ENCODE measurements at regions not wholly inside any gene's neighbourhood (a gene's known extent, or its start where the extent isn't known, plus 50 kb on each side); places are given as distances from the start of the nearest gene placed in this dataset.
"Not testable (repeated sequence)": the region's sequence is repeated elsewhere in the genome, so short reads cannot be mapped to it uniquely, and the experiment has no call there.

DNA sequence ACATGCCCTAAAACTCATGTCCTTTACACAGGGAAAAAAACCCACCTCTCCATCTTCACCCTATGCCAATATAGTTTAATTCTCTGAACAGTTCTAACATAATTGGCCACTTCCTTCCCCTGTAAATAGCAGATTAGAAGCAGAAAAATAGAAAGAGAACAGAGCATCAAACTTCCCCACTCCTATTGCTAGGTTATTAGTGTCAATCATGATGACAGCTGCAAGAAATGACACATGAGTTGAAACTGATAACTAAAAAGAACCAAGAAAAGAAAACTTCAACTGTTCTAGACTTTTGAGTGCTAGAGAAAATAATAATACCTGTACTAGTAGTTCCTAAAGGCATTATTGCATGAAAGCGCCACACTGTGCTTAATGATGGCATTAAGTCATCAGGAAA is 284.5 kb upstream of the TRPC5 start:
- no peak for DNase-seq

- DNase-seq = no peak
Observed at GRCh38 chrX:112359906-112360305, 277.3 kb upstream of the TRPC5 start.

DNA sequence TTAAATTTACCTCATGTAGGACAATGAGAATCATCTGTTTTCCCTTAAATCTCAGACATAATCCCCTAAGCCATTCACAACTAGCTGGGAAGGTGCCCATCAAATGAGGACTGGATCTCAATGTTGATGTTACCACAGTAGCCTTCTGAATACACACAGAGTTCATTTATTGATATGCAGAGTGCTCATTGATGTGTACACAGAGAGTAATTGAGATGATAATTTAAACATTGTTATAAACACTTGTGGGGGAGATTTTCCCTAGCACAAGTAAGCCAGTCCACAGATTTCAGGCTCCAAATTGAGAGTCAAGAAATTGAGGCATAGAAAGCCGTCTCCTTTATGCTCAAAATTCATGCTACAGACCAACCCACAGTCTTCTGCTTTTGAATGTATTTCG is 273.4 kb upstream of the TRPC5 start:
- no peak for DNase-seq

- no peak for DNase-seq
Observed at GRCh38 chrX:112341598-112341997, 259.0 kb upstream of the TRPC5 start.

DNA sequence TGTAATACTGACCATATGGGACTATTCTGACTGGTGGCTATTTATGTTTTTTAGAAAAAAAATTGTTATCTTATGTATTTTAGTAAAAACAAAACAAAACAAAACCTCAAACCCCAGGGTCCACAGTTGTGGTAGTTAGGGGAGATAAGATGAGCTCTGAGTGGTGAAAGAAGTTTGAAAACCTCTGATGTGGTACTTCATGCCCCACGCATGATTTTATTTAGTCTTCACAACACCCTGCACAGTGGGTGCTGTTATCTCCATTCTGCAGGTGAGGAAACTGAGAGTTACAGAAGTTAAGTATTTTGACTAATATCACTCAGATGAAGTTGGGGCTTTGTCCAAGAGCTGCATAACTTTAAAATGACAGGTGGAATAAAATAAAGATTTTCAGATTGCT is 230.6 kb upstream of the TRPC5 start:
- DNase-seq = no peak

- DNase-seq = no peak
Observed at GRCh38 chrX:112306027-112306426, 223.5 kb upstream of the TRPC5 start.

GRCh38 chrX:112279940-112280339 is 197.4 kb upstream of the TRPC5 start:
- DNase-seq = no peak

- no peak for DNase-seq
Observed at GRCh38 chrX:112270991-112271390, 188.4 kb upstream of the TRPC5 start.

GRCh38 chrX:112266136-112266535 is 183.6 kb upstream of the TRPC5 start:
- DNase-seq = no peak

- DNase-seq = no peak
Observed at GRCh38 chrX:112259375-112259774, 176.8 kb upstream of the TRPC5 start.

GRCh38 chrX:112254896-112255295 is 172.3 kb upstream of the TRPC5 start:
- DNase-seq = no peak

DNA sequence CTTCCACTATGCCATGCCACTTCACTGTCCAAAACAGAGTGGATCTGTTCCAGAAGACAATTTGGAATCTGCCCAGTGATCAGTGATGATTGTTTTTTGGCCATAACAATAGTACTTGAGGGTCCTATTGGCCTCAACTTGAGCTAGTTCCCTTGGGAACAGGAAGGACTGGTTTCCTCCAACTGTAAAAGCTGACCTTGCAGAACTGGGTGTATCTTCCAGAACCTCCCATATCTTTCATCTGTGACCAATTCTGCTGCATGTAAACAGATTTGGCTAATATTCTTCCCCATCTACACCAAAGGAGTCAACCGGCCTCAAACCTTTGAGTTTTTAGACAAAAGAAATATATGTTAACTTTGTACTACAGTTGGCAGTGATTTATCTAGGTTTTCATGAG is 165.1 kb upstream of the TRPC5 start:
- DNase-seq = no peak

DNA sequence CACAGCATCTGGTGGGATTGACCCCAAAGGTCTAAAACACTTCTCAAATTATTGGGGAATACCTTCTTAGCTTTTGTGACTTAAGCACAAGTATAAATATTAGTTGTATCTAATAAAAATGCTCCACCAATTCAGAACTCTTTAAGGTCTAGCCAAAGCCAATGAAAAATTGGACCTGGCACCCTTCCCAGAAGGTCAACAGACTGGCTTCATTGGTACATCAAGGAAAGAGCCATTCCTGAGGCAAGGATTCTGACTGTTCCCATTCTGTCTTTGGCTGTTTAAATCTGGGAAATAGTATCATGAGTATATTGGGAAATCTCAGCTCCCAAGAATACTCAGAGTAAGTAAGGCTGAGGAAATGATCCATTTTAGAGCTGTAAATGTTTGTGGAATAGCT is 153.0 kb upstream of the TRPC5 start:
- peak; percentile 36 for DNase-seq

DNA sequence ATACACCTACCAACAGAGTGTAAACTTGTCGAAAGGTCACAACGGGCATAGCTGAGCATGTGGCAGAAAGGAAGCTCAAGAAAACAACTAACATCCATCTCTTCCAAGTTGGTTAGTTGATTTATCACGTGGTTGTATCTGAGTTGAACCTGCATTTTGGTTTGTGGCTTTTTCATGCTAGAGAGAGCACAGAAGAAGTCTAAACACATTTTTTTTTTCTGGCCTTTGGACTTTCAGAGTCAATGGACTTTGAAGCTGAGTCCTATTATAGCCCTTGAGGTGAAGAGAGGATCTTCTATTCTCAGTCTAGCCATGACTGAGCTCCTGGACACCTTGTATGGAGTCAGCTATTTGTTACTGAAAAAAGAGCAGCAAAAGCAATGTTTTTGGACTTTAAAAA is 150.6 kb upstream of the TRPC5 start:
- DNase-seq = peak; percentile 59

GRCh38 chrX:112226795-112227194 is 144.2 kb upstream of the TRPC5 start:
- DNase-seq = not testable (repeated sequence)

GRCh38 chrX:112223391-112223790 is 140.8 kb upstream of the TRPC5 start:
- no peak for DNase-seq

DNA sequence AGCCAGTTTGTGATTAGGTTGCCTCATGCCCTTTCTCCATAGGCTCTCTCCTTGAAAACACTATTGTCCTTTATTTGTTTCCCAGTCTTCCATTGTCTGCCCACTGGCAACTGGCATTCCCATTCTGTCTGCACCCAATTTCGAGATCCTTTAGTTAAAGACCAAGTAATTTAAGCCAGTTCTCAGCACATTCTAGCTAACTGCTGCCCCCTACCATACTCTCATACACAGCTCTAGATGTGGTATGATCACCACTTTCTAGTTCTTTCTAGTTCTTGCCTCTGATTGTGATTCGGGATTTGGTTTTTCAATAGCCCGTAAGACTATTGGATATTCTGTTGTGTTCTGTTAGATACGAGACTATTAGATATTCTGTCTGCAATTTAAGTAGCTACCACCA is 135.8 kb upstream of the TRPC5 start:
- no peak for DNase-seq

GRCh38 chrX:112211459-112211858 is 128.9 kb upstream of the TRPC5 start:
- no peak for DNase-seq

GRCh38 chrX:112197840-112198239 is 115.3 kb upstream of the TRPC5 start:
- no peak for DNase-seq

GRCh38 chrX:112190646-112191045 is 108.1 kb upstream of the TRPC5 start:
- no peak for DNase-seq

GRCh38 chrX:112181361-112181760 is 98.8 kb upstream of the TRPC5 start:
- not testable (repeated sequence) for DNase-seq

GRCh38 chrX:112164420-112164819 is 81.8 kb upstream of the TRPC5 start:
- no peak for DNase-seq

- peak; percentile 7 for DNase-seq
Observed at GRCh38 chrX:112163906-112164305, 81.3 kb upstream of the TRPC5 start.

- no peak for DNase-seq
Observed at GRCh38 chrX:112148397-112148796, 65.8 kb upstream of the TRPC5 start.

DNA sequence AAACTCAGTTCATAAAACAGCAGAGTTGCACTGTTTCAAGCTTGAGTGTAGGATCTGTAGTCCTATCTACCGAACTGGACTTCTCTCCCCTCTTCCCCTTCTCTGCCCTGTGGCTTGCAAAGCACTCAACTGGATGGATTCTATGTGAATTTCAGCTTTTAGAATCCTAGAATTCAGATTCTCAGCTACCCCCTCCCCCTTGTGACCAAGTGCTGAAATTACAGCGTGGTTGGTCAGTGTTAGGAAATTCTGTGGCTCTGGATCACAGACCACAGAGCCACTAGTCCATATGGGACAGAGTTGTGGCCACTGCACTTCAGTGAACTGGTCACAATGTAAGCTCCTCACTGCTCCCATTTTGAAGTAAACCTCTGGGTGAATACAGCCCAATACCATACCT is 64.6 kb upstream of the TRPC5 start:
- no peak for DNase-seq

DNA sequence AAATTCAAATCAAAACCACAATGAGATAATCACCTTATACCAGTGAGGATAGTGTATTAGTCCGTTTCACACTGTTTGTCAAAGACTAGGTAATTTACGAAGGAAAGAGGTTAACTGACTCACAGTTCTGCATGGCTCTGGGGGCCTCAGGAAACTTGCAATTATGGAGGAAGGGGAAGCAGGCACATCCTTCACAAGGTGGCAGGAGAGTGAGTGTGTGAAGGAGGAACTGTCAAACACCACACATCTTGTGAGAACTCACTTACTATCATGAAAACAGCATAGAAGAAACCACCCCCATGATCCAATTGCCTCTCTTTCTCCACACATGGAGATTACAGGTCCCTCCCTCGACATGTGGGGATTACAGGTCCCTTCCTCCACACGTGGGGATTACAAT is 54.7 kb upstream of the TRPC5 start:
- DNase-seq = no peak

Data from DMS79 treated with DMSO at 0.1 percent for 48 hours (cell line).